SK-N-SH treated with all-trans-retinoic acid at 6 μM for 48 hours (cell line): ENCODE measurements at regions not wholly inside any gene's neighbourhood (a gene's known extent, or its start where the extent isn't known, plus 50 kb on each side); places are given as distances from the start of the nearest gene placed in this dataset.

ENCODE experiments used
- ATAC-seq: fragments of 200-7000 bp; cut with Tn5 transposase; 3 replicates; pipeline ENCODE4 v1.9.1; 2020; ENCODE audit warnings: mild to moderate bottlenecking, moderate library complexity
- ARNTL ChIP-seq: fragments of 450-650 bp; formaldehyde crosslinking; IDR thresholded peaks from 2 replicates; pipeline ENCODE4 v1.5.0; 2020; ENCODE audit warnings: low read depth, mild to moderate bottlenecking, moderate library complexity, borderline replicate concordance
- BACH2 ChIP-seq: fragments of 250-450 bp; sonication (Bioruptor Pico); IDR thresholded peaks from 2 replicates; pipeline ENCODE4 v1.9.0; 2021; ENCODE audit warnings: mild to moderate bottlenecking, borderline replicate concordance
- CSDC2 ChIP-seq: fragments of 250-450 bp; sonication (Bioruptor Pico); IDR thresholded peaks from 2 replicates; pipeline ENCODE4 v1.5.0; 2020; ENCODE audit warnings: mild to moderate bottlenecking, moderate library complexity
- ESRRG ChIP-seq: fragments of 250-450 bp; sonication (Bioruptor Pico); IDR thresholded peaks from 2 replicates; pipeline ENCODE4 v1.6.1; 2021; ENCODE audit warnings: mild to moderate bottlenecking
- ISL1 ChIP-seq: fragments of 250-450 bp; sonication (Bioruptor Pico); IDR thresholded peaks from 2 replicates; pipeline ENCODE4 v2.1.2; 2022; ENCODE audit warnings: mild to moderate bottlenecking, moderate library complexity
- OSR1 ChIP-seq: fragments of 250-450 bp; sonication (Bioruptor Pico); IDR thresholded peaks from 2 replicates; pipeline ENCODE4 v1.8.0; 2022; ENCODE audit warnings: moderate library complexity, mild to moderate bottlenecking, inconsistent platforms
- PATZ1 ChIP-seq: fragments of 250-450 bp; sonication (Bioruptor Pico); IDR thresholded peaks from 2 replicates; pipeline ENCODE4 v1.8.0; 2020; ENCODE audit warnings: mild to moderate bottlenecking, moderate library complexity, borderline replicate concordance
- PPARA ChIP-seq: fragments of 250-450 bp; sonication (Bioruptor Pico); IDR thresholded peaks from 2 replicates; pipeline ENCODE4 v1.5.0; 2020; ENCODE audit warnings: mild to moderate bottlenecking, borderline replicate concordance
- SNAI2 ChIP-seq: fragments of 250-450 bp; sonication (Bioruptor Pico); IDR thresholded peaks from 2 replicates; pipeline ENCODE4 v1.5.0; 2020; ENCODE audit warnings: mild to moderate bottlenecking, moderate library complexity
- TCF4 ChIP-seq: fragments of 250-450 bp; sonication (Bioruptor Pico); IDR thresholded peaks from 2 replicates; pipeline ENCODE4 v1.8.0; 2021; ENCODE audit warnings: mild to moderate bottlenecking, moderate library complexity, borderline replicate concordance
- TOX ChIP-seq: fragments of 250-450 bp; sonication (Bioruptor Pico); IDR thresholded peaks from 2 replicates; pipeline ENCODE4 v1.8.0; 2021; ENCODE audit warnings: mild to moderate bottlenecking, moderate library complexity, borderline replicate concordance
- ZFP3 ChIP-seq: fragments of 250-450 bp; sonication (Bioruptor Pico); IDR thresholded peaks from 2 replicates; pipeline ENCODE4 v1.5.0; 2020; ENCODE audit warnings: mild to moderate bottlenecking, moderate library complexity
- ZFP30 ChIP-seq: fragments of 450-650 bp; formaldehyde crosslinking; IDR thresholded peaks from 2 replicates; pipeline ENCODE4 v1.5.0; 2022; ENCODE audit warnings: mild to moderate bottlenecking, moderate library complexity
- ZNF565 ChIP-seq: fragments of 450-650 bp; formaldehyde crosslinking; conservative IDR thresholded peaks from 2 replicates; pipeline ENCODE4 v1.5.0; 2020; ENCODE audit warnings: low read depth, mild to moderate bottlenecking, moderate library complexity
- ZNF70 ChIP-seq: fragments of 450-650 bp; formaldehyde crosslinking; IDR thresholded peaks from 2 replicates; pipeline ENCODE4 v1.5.0; 2020; ENCODE audit warnings: mild to moderate bottlenecking, moderate library complexity
- ZNF8 ChIP-seq: fragments of 450-650 bp; formaldehyde crosslinking; IDR thresholded peaks from 2 replicates; pipeline ENCODE4 v1.5.0; 2020; ENCODE audit warnings: mild to moderate bottlenecking, moderate library complexity
- TF ChIP-seq, protein P1 (sequence below): fragments of 250-450 bp; sonication (Bioruptor Pico); IDR thresholded peaks from 2 replicates; pipeline ENCODE4 v1.5.1; 2021; ENCODE audit warnings: mild to moderate bottlenecking, moderate library complexity
- TF ChIP-seq, protein P2 (sequence below): fragments of 250-450 bp; sonication (Bioruptor Pico); IDR thresholded peaks from 2 replicates; pipeline ENCODE4 v1.5.0; 2020; ENCODE audit warnings: mild to moderate bottlenecking, moderate library complexity
- TF ChIP-seq, protein P3 (sequence below): fragments of 250-450 bp; sonication (Bioruptor Pico); IDR thresholded peaks from 2 replicates; pipeline ENCODE4 v1.8.0; 2021; ENCODE audit warnings: low read depth, mild to moderate bottlenecking, moderate library complexity, borderline replicate concordance
- TF ChIP-seq, protein P4 (sequence below): fragments of 250-450 bp; sonication (Bioruptor Pico); IDR thresholded peaks from 2 replicates; pipeline ENCODE4 v1.5.1; 2020; ENCODE audit warnings: low read depth, mild to moderate bottlenecking, moderate library complexity

- no peak for ATAC-seq
- TF ChIP-seq PATZ1 (CRISPR knock-in tag), result no peak
- no peak for TF ChIP-seq OSR1 (CRISPR knock-in tag)
- no peak for TF ChIP-seq ARNTL
- TF ChIP-seq, protein P1, sequence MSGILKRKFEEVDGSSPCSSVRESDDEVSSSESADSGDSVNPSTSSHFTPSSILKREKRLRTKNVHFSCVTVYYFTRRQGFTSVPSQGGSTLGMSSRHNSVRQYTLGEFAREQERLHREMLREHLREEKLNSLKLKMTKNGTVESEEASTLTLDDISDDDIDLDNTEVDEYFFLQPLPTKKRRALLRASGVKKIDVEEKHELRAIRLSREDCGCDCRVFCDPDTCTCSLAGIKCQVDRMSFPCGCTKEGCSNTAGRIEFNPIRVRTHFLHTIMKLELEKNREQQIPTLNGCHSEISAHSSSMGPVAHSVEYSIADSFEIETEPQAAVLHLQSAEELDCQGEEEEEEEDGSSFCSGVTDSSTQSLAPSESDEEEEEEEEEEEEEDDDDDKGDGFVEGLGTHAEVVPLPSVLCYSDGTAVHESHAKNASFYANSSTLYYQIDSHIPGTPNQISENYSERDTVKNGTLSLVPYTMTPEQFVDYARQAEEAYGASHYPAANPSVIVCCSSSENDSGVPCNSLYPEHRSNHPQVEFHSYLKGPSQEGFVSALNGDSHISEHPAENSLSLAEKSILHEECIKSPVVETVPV (CRISPR knock-in tag), result no peak
- TF ChIP-seq ZNF8 (CRISPR knock-in tag), result no peak
- TF ChIP-seq, protein P2, sequence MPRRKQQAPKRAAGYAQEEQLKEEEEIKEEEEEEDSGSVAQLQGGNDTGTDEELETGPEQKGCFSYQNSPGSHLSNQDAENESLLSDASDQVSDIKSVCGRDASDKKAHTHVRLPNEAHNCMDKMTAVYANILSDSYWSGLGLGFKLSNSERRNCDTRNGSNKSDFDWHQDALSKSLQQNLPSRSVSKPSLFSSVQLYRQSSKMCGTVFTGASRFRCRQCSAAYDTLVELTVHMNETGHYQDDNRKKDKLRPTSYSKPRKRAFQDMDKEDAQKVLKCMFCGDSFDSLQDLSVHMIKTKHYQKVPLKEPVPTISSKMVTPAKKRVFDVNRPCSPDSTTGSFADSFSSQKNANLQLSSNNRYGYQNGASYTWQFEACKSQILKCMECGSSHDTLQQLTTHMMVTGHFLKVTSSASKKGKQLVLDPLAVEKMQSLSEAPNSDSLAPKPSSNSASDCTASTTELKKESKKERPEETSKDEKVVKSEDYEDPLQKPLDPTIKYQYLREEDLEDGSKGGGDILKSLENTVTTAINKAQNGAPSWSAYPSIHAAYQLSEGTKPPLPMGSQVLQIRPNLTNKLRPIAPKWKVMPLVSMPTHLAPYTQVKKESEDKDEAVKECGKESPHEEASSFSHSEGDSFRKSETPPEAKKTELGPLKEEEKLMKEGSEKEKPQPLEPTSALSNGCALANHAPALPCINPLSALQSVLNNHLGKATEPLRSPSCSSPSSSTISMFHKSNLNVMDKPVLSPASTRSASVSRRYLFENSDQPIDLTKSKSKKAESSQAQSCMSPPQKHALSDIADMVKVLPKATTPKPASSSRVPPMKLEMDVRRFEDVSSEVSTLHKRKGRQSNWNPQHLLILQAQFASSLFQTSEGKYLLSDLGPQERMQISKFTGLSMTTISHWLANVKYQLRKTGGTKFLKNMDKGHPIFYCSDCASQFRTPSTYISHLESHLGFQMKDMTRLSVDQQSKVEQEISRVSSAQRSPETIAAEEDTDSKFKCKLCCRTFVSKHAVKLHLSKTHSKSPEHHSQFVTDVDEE (CRISPR knock-in tag), result no peak
- TF ChIP-seq CSDC2 (CRISPR knock-in tag), result no peak
- TF ChIP-seq ZFP3 (CRISPR knock-in tag), result no peak
Measured at GRCh38 chr5:2182020-2182419, 299.3 kb upstream of the IRX4 start.

DNA sequence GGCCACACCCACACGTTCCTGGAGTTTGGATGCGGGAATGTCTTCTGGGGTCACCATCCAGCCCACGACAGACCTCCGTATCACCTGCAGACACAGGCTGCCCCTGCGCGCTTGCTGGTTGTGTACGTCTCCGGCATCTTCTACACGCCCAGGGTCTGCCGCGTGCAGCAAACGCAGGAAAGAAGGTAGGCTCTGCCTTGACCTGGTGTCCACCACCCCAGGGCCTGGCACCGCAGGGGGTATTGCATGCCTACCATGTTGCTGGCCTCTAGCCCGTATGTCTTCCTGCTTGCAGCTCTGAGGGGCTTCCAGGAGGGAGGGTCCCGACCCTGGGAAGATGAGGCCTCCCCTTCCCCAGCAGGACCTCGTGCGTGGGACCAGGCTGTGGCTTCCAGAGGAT lies 298.8 kb upstream of the IRX4 start:
- TF ChIP-seq SNAI2 (CRISPR knock-in tag) (no peak), ISL1 (CRISPR knock-in tag) (no peak), ESRRG (CRISPR knock-in tag) (no peak), TCF4 (CRISPR knock-in tag) (no peak), ZNF70 (CRISPR knock-in tag) (no peak), CSDC2 (CRISPR knock-in tag) (no peak), ZFP3 (CRISPR knock-in tag) (no peak), OSR1 (CRISPR knock-in tag) (no peak), TOX (no peak), ZFP30 (CRISPR knock-in tag) (no peak), ZNF8 (CRISPR knock-in tag) (no peak), BACH2 (CRISPR knock-in tag) (no peak)
- TF ChIP-seq, protein P3, sequence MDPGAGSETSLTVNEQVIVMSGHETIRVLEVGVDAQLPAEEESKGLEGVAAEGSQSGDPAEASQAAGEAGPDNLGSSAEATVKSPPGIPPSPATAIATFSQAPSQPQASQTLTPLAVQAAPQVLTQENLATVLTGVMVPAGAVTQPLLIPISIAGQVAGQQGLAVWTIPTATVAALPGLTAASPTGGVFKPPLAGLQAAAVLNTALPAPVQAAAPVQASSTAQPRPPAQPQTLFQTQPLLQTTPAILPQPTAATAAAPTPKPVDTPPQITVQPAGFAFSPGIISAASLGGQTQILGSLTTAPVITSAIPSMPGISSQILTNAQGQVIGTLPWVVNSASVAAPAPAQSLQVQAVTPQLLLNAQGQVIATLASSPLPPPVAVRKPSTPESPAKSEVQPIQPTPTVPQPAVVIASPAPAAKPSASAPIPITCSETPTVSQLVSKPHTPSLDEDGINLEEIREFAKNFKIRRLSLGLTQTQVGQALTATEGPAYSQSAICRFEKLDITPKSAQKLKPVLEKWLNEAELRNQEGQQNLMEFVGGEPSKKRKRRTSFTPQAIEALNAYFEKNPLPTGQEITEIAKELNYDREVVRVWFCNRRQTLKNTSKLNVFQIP (CRISPR knock-in tag), result no peak
- ATAC-seq, result no peak

GRCh38 chr5:2181149-2181548 lies 298.4 kb upstream of the IRX4 start:
- no peak for ATAC-seq
- TF ChIP-seq, protein P4, sequence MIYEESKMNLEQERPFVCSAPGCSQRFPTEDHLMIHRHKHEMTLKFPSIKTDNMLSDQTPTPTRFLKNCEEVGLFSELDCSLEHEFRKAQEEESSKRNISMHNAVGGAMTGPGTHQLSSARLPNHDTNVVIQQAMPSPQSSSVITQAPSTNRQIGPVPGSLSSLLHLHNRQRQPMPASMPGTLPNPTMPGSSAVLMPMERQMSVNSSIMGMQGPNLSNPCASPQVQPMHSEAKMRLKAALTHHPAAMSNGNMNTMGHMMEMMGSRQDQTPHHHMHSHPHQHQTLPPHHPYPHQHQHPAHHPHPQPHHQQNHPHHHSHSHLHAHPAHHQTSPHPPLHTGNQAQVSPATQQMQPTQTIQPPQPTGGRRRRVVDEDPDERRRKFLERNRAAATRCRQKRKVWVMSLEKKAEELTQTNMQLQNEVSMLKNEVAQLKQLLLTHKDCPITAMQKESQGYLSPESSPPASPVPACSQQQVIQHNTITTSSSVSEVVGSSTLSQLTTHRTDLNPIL (CRISPR knock-in tag), result no peak
- no peak for TF ChIP-seq ZNF8 (CRISPR knock-in tag)
- TF ChIP-seq ISL1 (CRISPR knock-in tag), result no peak
- TF ChIP-seq OSR1 (CRISPR knock-in tag), result no peak
- TF ChIP-seq PPARA, result no peak
- no peak for TF ChIP-seq ZNF565
- TF ChIP-seq, protein P3 (CRISPR knock-in tag), result no peak
- no peak for TF ChIP-seq BACH2 (CRISPR knock-in tag)
- TF ChIP-seq ZNF70 (CRISPR knock-in tag), result no peak
- TF ChIP-seq ZFP3 (CRISPR knock-in tag), result no peak
- TF ChIP-seq PATZ1 (CRISPR knock-in tag), result no peak
- TF ChIP-seq ZFP30 (CRISPR knock-in tag), result no peak
- no peak for TF ChIP-seq ESRRG (CRISPR knock-in tag)
- TF ChIP-seq ARNTL, result no peak
